ENCODE measurements at regions not wholly inside any gene's neighbourhood (a gene's known extent, or its start where the extent isn't known, plus 50 kb on each side); places are given as distances from the start of the nearest gene placed in this dataset.

DNA sequence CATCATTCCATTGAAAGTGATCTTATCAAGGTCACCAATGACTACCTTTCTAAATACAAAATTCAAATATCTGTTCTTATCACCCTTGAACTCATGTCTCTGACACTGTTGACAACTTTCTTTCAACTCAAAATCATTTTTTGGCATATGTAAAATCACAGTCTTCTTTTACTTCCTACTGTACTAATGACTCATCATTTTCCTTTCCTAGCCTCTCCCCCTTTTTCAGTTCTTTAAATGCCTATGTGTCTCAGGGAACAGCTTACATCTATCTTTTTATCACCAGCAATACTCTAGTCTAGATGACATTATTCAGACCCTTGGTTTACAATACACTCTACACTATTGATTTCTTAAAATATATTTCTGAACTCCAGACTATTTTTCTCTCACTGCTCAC, 2220.7 kb upstream of the RAG2 start:
- in situ Hi-C loops (cut with MboI; ENCODE audit: low sequenced_read_pairs, unreplicated experiment): no loop called here

DNA sequence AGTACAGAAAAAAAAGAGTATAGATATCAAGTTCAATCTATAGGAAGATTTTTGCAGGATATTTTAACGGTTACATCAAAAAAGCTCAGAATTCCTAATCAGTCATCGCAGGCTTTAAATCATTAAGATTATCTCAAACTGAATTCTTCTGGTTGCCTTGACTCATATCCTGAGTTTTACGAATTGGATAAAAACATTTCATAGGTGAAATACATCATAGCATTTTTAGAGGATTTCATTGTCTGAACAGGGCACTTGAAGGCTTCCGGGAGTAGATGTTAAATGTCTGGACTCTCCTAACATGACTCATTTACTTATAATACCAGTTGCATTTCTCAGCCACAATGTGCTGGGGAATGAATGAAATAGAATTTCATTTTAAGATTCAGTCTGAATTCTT, 2216.6 kb upstream of the RAG2 start:
- TF ChIP-seq, protein P1, sequence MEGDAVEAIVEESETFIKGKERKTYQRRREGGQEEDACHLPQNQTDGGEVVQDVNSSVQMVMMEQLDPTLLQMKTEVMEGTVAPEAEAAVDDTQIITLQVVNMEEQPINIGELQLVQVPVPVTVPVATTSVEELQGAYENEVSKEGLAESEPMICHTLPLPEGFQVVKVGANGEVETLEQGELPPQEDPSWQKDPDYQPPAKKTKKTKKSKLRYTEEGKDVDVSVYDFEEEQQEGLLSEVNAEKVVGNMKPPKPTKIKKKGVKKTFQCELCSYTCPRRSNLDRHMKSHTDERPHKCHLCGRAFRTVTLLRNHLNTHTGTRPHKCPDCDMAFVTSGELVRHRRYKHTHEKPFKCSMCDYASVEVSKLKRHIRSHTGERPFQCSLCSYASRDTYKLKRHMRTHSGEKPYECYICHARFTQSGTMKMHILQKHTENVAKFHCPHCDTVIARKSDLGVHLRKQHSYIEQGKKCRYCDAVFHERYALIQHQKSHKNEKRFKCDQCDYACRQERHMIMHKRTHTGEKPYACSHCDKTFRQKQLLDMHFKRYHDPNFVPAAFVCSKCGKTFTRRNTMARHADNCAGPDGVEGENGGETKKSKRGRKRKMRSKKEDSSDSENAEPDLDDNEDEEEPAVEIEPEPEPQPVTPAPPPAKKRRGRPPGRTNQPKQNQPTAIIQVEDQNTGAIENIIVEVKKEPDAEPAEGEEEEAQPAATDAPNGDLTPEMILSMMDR (IDR thresholded peaks at IDR 0.05; ENCODE audit: borderline replicate concordance, control extremely low read depth, extremely low read depth, insufficient read depth, missing control alignments): no peak
- in situ Hi-C loops (cut with MboI; ENCODE audit: low sequenced_read_pairs, unreplicated experiment): no loop called here
- DNase-seq (ENCODE audit: low spot score): no peak

More for the DNA sequence above, 2220.7 kb upstream of the RAG2 start:
- DNase-seq (ENCODE audit: low spot score): no peak
- TF ChIP-seq, protein P1 (IDR thresholded peaks at IDR 0.05; ENCODE audit: borderline replicate concordance, control extremely low read depth, extremely low read depth, insufficient read depth, missing control alignments): no peak

DNA sequence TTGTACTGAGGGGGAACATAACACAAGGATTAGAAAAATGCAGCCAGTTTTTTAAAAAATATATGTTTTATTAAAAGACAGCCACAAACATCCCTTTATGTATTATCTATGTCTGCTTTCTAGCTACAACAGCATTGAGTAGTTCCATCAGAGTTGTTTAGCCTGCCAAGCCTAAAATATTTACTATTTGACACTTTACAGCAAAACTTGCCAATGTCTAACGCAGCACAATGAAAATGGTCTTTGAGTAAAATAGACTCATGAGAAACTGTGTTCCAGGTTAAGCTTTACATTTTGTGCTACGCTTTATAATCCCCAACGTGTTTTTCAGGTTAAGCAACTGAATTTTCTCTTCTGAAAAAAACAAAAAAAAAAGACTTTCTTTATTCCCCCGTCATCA, 2211.5 kb upstream of the RAG2 start:
- in situ Hi-C loops (cut with MboI; ENCODE audit: low sequenced_read_pairs, unreplicated experiment): no loop called here
- no peak for DNase-seq (ENCODE audit: low spot score)
- TF ChIP-seq, protein P1 (IDR thresholded peaks at IDR 0.05; ENCODE audit: borderline replicate concordance, control extremely low read depth, extremely low read depth, insufficient read depth, missing control alignments): no peak

DNA sequence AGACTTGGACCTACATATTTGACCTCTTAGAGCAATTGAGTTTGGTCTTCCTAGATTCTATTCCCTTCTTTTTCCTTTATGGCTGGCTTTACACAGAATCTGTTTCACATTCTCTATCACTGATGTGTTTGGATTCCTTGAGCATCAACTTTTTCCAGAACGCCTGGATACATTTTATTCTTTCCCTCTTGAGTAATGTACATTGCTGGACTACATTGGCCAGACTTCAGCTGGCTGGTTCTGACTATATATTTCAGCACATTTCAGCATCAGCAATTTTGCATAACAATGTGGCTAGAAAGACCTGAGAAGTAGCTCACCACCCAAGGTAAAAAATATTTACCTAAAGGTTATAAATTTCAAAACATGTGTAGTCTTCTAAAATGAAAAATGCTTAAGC, 2198.2 kb upstream of the RAG2 start:
- TF ChIP-seq, protein P1 (IDR thresholded peaks at IDR 0.05; ENCODE audit: borderline replicate concordance, control extremely low read depth, extremely low read depth, insufficient read depth, missing control alignments): no peak
- DNase-seq (ENCODE audit: low spot score): no peak
- in situ Hi-C loops (cut with MboI; ENCODE audit: low sequenced_read_pairs, unreplicated experiment): no loop called here

DNA sequence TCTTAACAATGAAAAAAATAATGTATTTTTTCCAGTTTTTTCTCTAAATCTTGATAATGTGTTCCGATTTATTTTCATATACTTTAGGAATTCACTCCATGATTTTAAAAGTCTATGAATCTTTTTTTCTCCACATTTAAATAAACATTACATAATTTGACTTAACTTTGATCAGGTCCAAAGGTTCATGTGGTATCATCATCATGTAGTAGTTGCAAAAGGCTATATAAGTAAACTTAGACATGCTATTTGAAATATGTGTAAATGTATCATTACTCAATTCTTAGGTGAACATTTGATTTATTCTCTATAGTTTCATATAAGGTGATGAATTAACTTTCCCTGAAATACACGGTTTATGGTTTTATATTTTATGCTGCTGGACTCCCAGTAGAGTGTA, 2197.0 kb upstream of the RAG2 start:
- in situ Hi-C loops (cut with MboI; ENCODE audit: low sequenced_read_pairs, unreplicated experiment): no loop called here
- TF ChIP-seq, protein P1 (IDR thresholded peaks at IDR 0.05; ENCODE audit: borderline replicate concordance, control extremely low read depth, extremely low read depth, insufficient read depth, missing control alignments): no peak
- no peak for DNase-seq (ENCODE audit: low spot score)

DNA sequence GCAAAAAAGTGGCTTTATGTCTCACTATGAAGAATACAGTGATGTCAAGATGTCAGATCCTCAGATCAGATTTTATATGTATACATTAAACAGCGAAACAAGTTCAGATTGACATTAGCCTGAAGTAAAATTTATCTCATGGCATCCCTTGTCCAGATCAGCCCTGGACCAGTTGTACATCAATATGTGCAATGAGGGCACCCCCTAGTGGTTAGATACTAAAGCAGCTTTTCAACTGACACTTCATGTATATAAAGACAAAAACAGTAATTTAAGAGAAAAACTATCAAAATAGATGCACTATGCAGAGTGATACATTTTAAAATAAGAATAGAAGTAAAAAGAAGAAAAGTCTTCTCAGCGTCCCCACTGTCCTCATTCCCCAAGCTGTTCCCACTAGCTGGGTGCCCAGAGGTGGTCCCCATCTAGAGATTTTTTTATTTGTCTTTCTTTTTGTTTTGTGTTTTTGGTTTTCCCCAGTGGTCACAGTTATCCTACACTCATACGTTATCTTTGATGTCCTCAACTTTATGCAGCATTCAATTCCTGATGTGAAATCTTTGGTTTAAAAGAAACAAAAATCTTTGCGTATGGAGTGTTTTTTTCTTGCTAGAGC, 2193.4 kb upstream of the RAG2 start:
- DNase-seq (ENCODE audit: low spot score): peak; percentile 45
- in situ Hi-C loops (cut with MboI; ENCODE audit: low sequenced_read_pairs, unreplicated experiment): no loop called here
- TF ChIP-seq, protein P1 (IDR thresholded peaks at IDR 0.05; ENCODE audit: borderline replicate concordance, control extremely low read depth, extremely low read depth, insufficient read depth, missing control alignments): peak; percentile 50

Data from GM13976 (cell line).